ENCODE measurements at regions not wholly inside any gene's neighbourhood (a gene's known extent, or its start where the extent isn't known, plus 50 kb on each side); places are given as distances from the start of the nearest gene placed in this dataset.

- no peak overlapping the region for H3K4me3 ChIP-seq
- peaks cover 14% of the 10 kb centered on the region for H3K27me3 ChIP-seq
- no peak for DNase-seq
- H3K9me3 ChIP-seq = no peaks in the 10 kb centered on the region
- H3K36me3 ChIP-seq = no peaks in the 10 kb centered on the region
Observed at GRCh38 chr12:3929875-3930615, 56.8 kb upstream of the PARP11 start.

DNA sequence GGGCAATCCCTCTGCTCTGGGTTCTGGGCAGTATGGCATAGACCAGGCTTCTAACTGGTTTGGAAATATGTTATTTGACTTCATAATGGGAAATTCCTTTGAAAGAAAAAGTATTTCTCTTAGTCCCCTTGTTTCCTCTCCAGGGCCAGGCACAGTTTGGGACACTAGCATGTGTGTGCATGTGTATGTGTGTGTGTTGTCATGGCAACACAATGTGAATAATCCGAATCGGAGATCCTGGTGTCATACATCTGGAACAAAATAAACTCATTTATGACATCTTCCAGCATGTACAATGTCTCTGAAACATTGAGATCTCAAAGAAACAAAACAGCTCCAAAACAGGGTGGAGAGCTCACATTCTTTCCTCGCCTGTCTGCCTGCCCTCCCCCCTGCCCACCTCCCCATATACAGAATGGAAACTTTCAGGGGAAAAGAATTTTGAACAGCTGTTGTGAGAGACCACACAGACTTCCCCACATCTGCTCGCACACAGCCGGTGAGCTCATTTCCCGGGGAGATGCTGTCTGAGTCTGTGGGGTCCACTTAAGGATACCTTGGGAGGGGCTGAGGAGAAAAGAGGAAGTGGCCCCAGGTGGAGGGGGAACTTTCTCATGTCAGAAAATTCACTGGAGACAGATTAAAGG, 55.5 kb upstream of the PARP11 start:
- Histone ChIP-seq H3K36me3 (no peaks in the 10 kb centered on the region), H3K27me3 (peaks cover 16% of the 10 kb centered on the region), H3K9me3 (no peaks in the 10 kb centered on the region), H3K4me3 (no peak overlapping the region)
- no peak for DNase-seq

DNA sequence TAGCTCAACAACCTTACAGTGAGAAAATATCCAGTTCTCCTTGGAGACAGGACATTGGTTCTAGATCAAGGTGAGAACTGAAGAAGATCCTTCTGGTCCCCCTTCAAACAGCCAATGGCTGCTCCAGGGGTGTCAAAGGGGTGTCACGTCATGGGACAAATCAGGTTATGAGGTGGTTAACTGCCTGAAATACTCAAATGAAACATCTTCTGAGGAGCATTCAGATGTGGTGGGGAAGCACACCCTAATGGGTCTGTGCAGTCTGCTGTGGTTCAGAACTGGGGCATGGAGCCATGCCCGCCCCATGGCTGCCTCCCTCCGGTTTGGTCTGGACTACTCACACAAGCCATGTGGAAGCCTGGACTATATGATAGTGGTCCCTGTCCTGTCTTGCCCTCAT, 52.4 kb upstream of the PARP11 start:
- Histone ChIP-seq H3K36me3 (no peaks in the 10 kb centered on the region), H3K4me3 (no peak overlapping the region), H3K9me3 (no peaks in the 10 kb centered on the region), H3K27me3 (peaks cover 28% of the 10 kb centered on the region)
- DNase-seq = no peak

- no peak for DNase-seq
- H3K36me3 ChIP-seq = no peaks in the 10 kb centered on the region
- no peak overlapping the region for H3K4me3 ChIP-seq
- no peaks in the 10 kb centered on the region for H3K9me3 ChIP-seq
- H3K27me3 ChIP-seq = peaks cover 26% of the 10 kb centered on the region
Observed at GRCh38 chr12:3924761-3925160, 51.6 kb upstream of the PARP11 start.

DNA sequence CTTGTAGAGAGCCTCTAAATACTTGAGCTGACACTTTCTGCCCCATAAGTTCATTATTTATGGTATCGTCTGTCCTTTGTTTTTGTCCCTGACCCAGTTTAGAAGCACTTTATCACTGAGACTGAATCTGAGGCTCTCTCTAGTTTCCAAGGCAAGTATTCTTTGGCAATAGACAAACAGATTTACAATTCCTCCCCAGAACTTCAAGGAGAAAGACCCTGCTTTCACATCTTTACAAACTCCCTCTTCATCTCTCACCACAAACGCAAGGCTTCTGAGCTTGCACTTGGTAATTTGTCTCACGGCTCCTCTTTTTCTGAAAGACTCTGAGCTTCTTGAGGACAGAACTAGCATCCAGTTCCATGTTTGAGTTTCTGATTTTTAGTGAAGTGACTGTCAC, 49.8 kb upstream of the PARP11 start:
- no peaks in the 10 kb centered on the region for H3K36me3 ChIP-seq
- no peak overlapping the region for H3K4me3 ChIP-seq
- DNase-seq = no peak
- H3K27me3 ChIP-seq = peaks cover 20% of the 10 kb centered on the region
- H3K9me3 ChIP-seq = no peaks in the 10 kb centered on the region

Data from MG63 (cell line).